NCI-H146 treated with DMSO at 0.1 percent for 48 hours (cell line): ENCODE measurements at regions not wholly inside any gene's neighbourhood (a gene's known extent, or its start where the extent isn't known, plus 50 kb on each side); places are given as distances from the start of the nearest gene placed in this dataset.
"Not testable (repeated sequence)": the region's sequence is repeated elsewhere in the genome, so short reads cannot be mapped to it uniquely, and the experiment has no call there.

Experiments used
- DNase-seq: peaks from one replicate; lab custom pipeline; 2025; ENCODE audit not compliant: unreplicated experiment; lab: John Stamatoyannopoulos, UW

- DNase-seq: no peak
Measured at GRCh38 chr3:191737742-191738141, 276.8 kb downstream of the PYDC2 start.

- no peak for DNase-seq
Measured at GRCh38 chr3:191740712-191741111, 279.7 kb downstream of the PYDC2 start.

- DNase-seq: not testable (repeated sequence)
Measured at GRCh38 chr3:191741847-191742350, 280.9 kb downstream of the PYDC2 start.

GRCh38 chr3:191743283-191743682, 282.3 kb downstream of the PYDC2 start:
- DNase-seq: no peak

GRCh38 chr3:191750618-191751017, 289.7 kb downstream of the PYDC2 start:
- no peak for DNase-seq

- DNase-seq: no peak
Measured at GRCh38 chr3:191753196-191753595, 292.2 kb downstream of the PYDC2 start.

GRCh38 chr3:191761906-191762305, 300.9 kb downstream of the PYDC2 start:
- no peak for DNase-seq

GRCh38 chr3:191762323-191762960, 301.5 kb downstream of the PYDC2 start:
- no peak for DNase-seq

- DNase-seq: no peak
Measured at GRCh38 chr3:191768421-191768820, 307.5 kb downstream of the PYDC2 start.

- DNase-seq: no peak
Measured at GRCh38 chr3:191770541-191770940, 309.6 kb downstream of the PYDC2 start.

- no peak for DNase-seq
Measured at GRCh38 chr3:191774485-191774884, 313.5 kb downstream of the PYDC2 start.

- DNase-seq: no peak
Measured at GRCh38 chr3:191775451-191776233, 314.7 kb downstream of the PYDC2 start.

GRCh38 chr3:191781044-191781443, 320.1 kb downstream of the PYDC2 start:
- no peak for DNase-seq

- no peak for DNase-seq
Measured at GRCh38 chr3:191783024-191783423, 322.1 kb downstream of the PYDC2 start.

- DNase-seq: no peak
Measured at GRCh38 chr3:191790934-191791333, 330.0 kb downstream of the PYDC2 start.

- DNase-seq: no peak
Measured at GRCh38 chr3:191792580-191792979, 331.6 kb downstream of the PYDC2 start.

- DNase-seq: no peak
Measured at GRCh38 chr3:191795196-191795595, 334.2 kb downstream of the PYDC2 start.

- no peak for DNase-seq
Measured at GRCh38 chr3:191797271-191797670, 336.3 kb downstream of the PYDC2 start.

- DNase-seq: no peak
Measured at GRCh38 chr3:191802671-191803070, 341.7 kb downstream of the PYDC2 start.

- DNase-seq: no peak
Measured at GRCh38 chr3:191804935-191805334, 344.0 kb downstream of the PYDC2 start.

- no peak for DNase-seq
Measured at GRCh38 chr3:191808073-191808472, 347.1 kb downstream of the PYDC2 start.

GRCh38 chr3:191809326-191809949, 348.5 kb downstream of the PYDC2 start:
- DNase-seq: no peak
